PFSK-1 (cell line): ENCODE measurements at regions not wholly inside any gene's neighbourhood (a gene's known extent, or its start where the extent isn't known, plus 50 kb on each side); places are given as distances from the start of the nearest gene placed in this dataset.

Experiments used
- FOXP2 ChIP-seq: optimal IDR thresholded peaks from 2 replicates; pipeline ENCODE3; 2011; ENCODE audit warnings: borderline replicate concordance, control low read depth, inconsistent platforms; ENCODE audit not compliant: insufficient read depth; ENCODE audit errors: extremely low read length, extremely low read depth
- POLR2AphosphoS5 ChIP-seq: IDR thresholded peaks from 2 replicates; pipeline ENCODE4 v1.6.1; 2012; ENCODE audit warnings: low read depth, mild to moderate bottlenecking, control low read depth, low read length, moderate library complexity
- SIN3A ChIP-seq: IDR thresholded peaks from 2 replicates; pipeline ENCODE4 v1.6.1; 2012; ENCODE audit warnings: mild to moderate bottlenecking, low read length, moderate library complexity, borderline replicate concordance; ENCODE audit not compliant: insufficient read depth
- TAF1 ChIP-seq: IDR thresholded peaks from 2 replicates; pipeline ENCODE4 v1.6.1; 2012; ENCODE audit warnings: low read length, control low read depth, borderline replicate concordance; ENCODE audit not compliant: insufficient read depth
- TF ChIP-seq, protein P1 (sequence below), 2 experiments: IDR thresholded peaks; 2 replicates each; pipeline versions ENCODE4 v1.6.1 to v1.8.0; 2011 to 2012; ENCODE audit warnings: low read depth in 2 of 2, low read length in 2 of 2, control low read depth in 1 of 2, inconsistent platforms in 1 of 2, mild to moderate bottlenecking in 1 of 2, moderate library complexity in 1 of 2; ENCODE audit not compliant: insufficient read depth in 1 of 2

DNA sequence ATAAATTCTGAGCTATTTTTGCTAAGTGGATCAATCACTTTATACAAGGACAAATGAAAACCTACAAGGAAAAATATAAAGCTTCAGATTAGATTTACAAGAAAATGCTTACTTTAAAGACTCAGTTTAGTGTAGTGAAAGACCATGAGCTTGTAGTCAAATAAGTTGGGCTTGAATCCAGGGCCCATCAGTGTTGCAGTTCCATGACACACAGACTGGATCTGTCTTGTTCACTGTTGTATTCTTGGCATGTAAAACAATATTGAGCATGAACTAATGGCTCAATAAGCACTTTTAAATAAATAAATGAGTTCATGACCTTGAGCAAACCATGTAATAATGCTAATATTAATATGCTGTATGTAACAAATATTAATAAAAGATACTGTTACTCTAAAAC is 164.6 kb upstream of the KCND2 start:
- TF ChIP-seq, protein P1, sequence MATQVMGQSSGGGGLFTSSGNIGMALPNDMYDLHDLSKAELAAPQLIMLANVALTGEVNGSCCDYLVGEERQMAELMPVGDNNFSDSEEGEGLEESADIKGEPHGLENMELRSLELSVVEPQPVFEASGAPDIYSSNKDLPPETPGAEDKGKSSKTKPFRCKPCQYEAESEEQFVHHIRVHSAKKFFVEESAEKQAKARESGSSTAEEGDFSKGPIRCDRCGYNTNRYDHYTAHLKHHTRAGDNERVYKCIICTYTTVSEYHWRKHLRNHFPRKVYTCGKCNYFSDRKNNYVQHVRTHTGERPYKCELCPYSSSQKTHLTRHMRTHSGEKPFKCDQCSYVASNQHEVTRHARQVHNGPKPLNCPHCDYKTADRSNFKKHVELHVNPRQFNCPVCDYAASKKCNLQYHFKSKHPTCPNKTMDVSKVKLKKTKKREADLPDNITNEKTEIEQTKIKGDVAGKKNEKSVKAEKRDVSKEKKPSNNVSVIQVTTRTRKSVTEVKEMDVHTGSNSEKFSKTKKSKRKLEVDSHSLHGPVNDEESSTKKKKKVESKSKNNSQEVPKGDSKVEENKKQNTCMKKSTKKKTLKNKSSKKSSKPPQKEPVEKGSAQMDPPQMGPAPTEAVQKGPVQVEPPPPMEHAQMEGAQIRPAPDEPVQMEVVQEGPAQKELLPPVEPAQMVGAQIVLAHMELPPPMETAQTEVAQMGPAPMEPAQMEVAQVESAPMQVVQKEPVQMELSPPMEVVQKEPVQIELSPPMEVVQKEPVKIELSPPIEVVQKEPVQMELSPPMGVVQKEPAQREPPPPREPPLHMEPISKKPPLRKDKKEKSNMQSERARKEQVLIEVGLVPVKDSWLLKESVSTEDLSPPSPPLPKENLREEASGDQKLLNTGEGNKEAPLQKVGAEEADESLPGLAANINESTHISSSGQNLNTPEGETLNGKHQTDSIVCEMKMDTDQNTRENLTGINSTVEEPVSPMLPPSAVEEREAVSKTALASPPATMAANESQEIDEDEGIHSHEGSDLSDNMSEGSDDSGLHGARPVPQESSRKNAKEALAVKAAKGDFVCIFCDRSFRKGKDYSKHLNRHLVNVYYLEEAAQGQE (IDR thresholded peaks at IDR 0.05; ENCODE audit: insufficient read depth in 1 of 2, low read depth in 2 of 2, low read length in 2 of 2), result no peak
- TF ChIP-seq SIN3A, result no peak
- no peak for TF ChIP-seq FOXP2
- no peak for TF ChIP-seq TAF1
- TF ChIP-seq POLR2AphosphoS5, result no peak

DNA sequence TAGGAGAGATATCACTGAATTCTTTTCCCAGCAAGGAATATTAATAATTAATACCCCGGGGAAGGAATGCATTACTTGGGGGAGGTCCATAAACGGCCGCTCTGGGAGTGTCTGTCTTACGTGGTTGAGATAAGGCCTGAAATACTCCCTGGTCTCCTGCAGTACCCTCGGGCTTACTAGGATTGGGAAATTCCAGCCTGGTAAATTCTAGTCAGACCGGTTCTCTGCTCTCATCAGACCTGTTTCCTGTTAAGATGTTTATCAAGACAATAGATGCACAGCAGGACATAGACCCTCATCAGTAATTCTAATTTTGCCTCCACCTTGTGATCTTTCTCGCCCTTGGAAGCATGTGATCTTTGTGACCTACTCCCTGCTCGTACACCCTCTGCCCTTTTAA is 162.8 kb upstream of the KCND2 start:
- no peak for TF ChIP-seq TAF1
- TF ChIP-seq, protein P1 (IDR thresholded peaks at IDR 0.05; ENCODE audit: insufficient read depth in 1 of 2, low read depth in 2 of 2, low read length in 2 of 2), result no peak
- TF ChIP-seq POLR2AphosphoS5, result no peak
- TF ChIP-seq FOXP2, result no peak
- no peak for TF ChIP-seq SIN3A

DNA sequence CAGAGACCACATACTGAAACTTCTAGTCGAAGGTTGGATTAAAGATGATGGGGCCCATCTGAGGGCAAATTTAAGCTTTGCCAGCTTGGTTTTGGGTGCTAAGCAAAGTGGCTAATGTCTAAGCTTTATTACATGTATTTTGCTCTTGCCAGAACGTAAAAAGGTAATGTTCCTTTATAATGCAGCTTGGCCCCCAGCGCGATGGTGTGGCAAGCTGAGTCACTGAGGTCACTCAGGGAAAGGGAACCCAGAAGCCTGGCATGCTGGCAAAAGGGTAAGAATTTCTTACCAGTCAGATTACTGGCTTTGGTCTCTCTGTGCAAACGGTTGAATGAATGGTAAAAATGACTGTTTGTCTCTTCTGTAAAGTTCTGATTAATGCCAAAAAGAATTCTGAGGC is 158.3 kb upstream of the KCND2 start:
- TF ChIP-seq POLR2AphosphoS5, result no peak
- TF ChIP-seq, protein P1 (IDR thresholded peaks at IDR 0.05; ENCODE audit: insufficient read depth in 1 of 2, low read depth in 2 of 2, low read length in 2 of 2), result no peak
- TF ChIP-seq TAF1, result no peak

DNA sequence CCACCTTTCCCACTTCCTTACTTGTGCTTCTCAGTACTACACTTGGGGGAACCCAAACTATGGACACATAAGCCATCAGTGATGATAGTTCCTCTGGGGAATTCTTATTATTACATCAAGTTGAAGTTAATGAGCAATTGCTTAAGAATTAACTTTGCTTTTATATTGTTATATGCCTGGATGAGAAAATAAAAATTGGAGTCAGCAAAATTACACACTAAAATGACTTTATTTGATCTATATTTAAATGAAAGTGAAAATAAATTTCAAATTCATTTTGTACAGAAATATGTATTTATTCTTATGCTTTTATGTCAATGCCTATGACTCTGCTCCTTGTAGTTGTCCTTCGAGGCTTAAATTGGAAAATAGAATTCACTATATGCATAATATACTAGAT is 149.4 kb upstream of the KCND2 start:
- TF ChIP-seq SIN3A (no peak), POLR2AphosphoS5 (no peak), TAF1 (no peak), FOXP2 (no peak)
- TF ChIP-seq, protein P1 (IDR thresholded peaks at IDR 0.05; ENCODE audit: insufficient read depth in 1 of 2, low read depth in 2 of 2, low read length in 2 of 2), result no peak

DNA sequence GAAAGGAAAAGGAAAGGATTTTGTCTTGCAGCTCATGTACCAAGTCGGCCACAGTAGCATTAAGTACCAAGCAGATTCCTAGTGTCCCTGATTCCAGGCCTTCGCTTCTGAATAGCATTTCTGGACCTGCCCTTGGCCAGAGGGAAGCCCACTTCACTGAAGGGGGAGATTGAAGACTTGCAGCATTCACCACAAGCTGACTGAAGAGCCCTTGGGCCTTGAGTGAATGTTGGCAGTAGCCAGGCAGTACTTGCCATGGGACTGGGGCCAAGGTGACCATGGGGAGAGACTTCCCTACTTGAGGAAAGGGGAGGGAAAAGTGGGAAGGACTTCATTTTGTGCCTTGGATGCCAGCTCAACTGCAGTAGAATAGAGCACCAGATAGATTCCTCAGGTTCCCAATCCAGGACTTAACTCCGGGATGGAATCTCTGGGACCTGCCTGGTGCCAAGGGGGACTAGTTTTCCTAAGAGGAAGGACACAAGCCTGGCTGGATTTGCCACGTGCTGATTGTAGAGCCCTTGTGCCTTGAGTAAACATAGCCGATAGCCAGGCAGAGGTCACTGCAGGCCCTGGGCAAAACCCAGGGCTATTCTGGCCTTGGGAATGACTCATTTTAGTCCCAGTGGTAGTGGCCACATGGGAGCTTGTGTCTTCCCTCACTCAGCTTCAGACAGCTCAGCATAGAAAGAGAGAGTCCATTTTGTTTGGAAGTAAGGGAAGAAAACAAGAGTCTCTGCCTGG is 141.7 kb upstream of the KCND2 start:
- no peak for TF ChIP-seq POLR2AphosphoS5
- no peak for TF ChIP-seq TAF1
- no peak for TF ChIP-seq FOXP2
- TF ChIP-seq, protein P1 (IDR thresholded peaks at IDR 0.05; ENCODE audit: insufficient read depth in 1 of 2, low read depth in 2 of 2, low read length in 2 of 2), result no peak
- TF ChIP-seq SIN3A, result no peak
